Colonic mucosa (tissue), 4 donors: ENCODE measurements at regions not wholly inside any gene's neighbourhood (a gene's known extent, or its start where the extent isn't known, plus 50 kb on each side); places are given as distances from the start of the nearest gene placed in this dataset.

Source experiments
- DNase-seq: peaks from one replicate; pipeline ENCODE4 v3.0.0-alpha.2; 2020
- H3K27ac ChIP-seq: fragments of 200-600 bp; one replicate; pipeline ENCODE4 v1.8.0; 2021
- H3K27me3 ChIP-seq: fragments of 200-600 bp; one replicate; pipeline ENCODE4 v1.8.0; 2021
- H3K36me3 ChIP-seq: fragments of 200-600 bp; one replicate; pipeline ENCODE4 v1.8.0; 2021
- H3K4me1 ChIP-seq: fragments of 200-600 bp; one replicate; pipeline ENCODE4 v1.8.0; 2021; ENCODE audit warnings: mild to moderate bottlenecking
- H3K4me3 ChIP-seq: fragments of 200-600 bp; one replicate; pipeline ENCODE4 v1.8.0; 2021
- H3K9ac ChIP-seq, 2 donors: one replicate each; pipeline ENCODE4 v1.7.0; 2013; ENCODE audit warnings: control low read depth in 2 of 2, low read depth in 2 of 2, low read length in 2 of 2
- H3K9me3 ChIP-seq: fragments of 200-600 bp; one replicate; pipeline ENCODE4 v1.8.0; 2021
- CTCF ChIP-seq: fragments of 200-600 bp; IDR thresholded peaks from one replicate; pipeline ENCODE4 v1.8.0; 2022; ENCODE audit warnings: antibody characterized with exemption, mild to moderate bottlenecking
- intact Hi-C: fragments of 100-400 bp; cut with DNase I; formaldehyde crosslinking; loops from one replicate; pipeline ENCODE4 v1.14.1; 2022
- donor health status: healthy.
- donor health status: DM: no; HTN: no; CAD: no.
- donor health status: DM: no; HTN: no; CAD: no.

- no peak for DNase-seq
- Histone ChIP-seq H3K36me3 (no peaks in the 10 kb centered on the region), H3K27me3 (no peaks in the 10 kb centered on the region), H3K4me1 (no peaks in the 10 kb centered on the region), H3K9ac (no peak overlapping the region), H3K9me3 (no peaks in the 10 kb centered on the region), H3K4me3 (no peak overlapping the region), H3K27ac (no peak overlapping the region)
- TF ChIP-seq CTCF, result no peak
- intact Hi-C loops, result no loop called here
Measured at GRCh38 chr3:176595307-176595706, 602.0 kb downstream of the TBL1XR1 start.

GRCh38 chr3:176590722-176591121 is 606.6 kb downstream of the TBL1XR1 start:
- Histone ChIP-seq H3K27ac (no peak overlapping the region), H3K36me3 (no peaks in the 10 kb centered on the region), H3K9ac (no peak overlapping the region), H3K4me3 (no peak overlapping the region), H3K4me1 (no peaks in the 10 kb centered on the region), H3K9me3 (no peaks in the 10 kb centered on the region), H3K27me3 (no peaks in the 10 kb centered on the region)
- intact Hi-C loops, result no loop called here
- DNase-seq, result no peak
- TF ChIP-seq CTCF, result no peak

- intact Hi-C loops, result no loop called here
- no peaks in the 10 kb centered on the region for H3K9me3 ChIP-seq
- TF ChIP-seq CTCF, result no peak
- H3K9ac ChIP-seq, result no peak overlapping the region
- no peak overlapping the region for H3K4me3 ChIP-seq
- no peaks in the 10 kb centered on the region for H3K36me3 ChIP-seq
- no peaks in the 10 kb centered on the region for H3K4me1 ChIP-seq
- no peak overlapping the region for H3K27ac ChIP-seq
- no peaks in the 10 kb centered on the region for H3K27me3 ChIP-seq
- DNase-seq, result no peak
Measured at GRCh38 chr3:176587089-176587488, 610.2 kb downstream of the TBL1XR1 start.

GRCh38 chr3:176584413-176585176 is 612.7 kb downstream of the TBL1XR1 start:
- no peaks in the 10 kb centered on the region for H3K4me1 ChIP-seq
- DNase-seq, result no peak
- no peaks in the 10 kb centered on the region for H3K27me3 ChIP-seq
- no peak for TF ChIP-seq CTCF
- no peaks in the 10 kb centered on the region for H3K9me3 ChIP-seq
- H3K36me3 ChIP-seq, result no peaks in the 10 kb centered on the region
- H3K4me3 ChIP-seq, result no peak overlapping the region
- H3K27ac ChIP-seq, result no peak overlapping the region
- intact Hi-C loops, result no loop called here
- no peak overlapping the region for H3K9ac ChIP-seq

GRCh38 chr3:176583956-176584355 is 613.3 kb downstream of the TBL1XR1 start:
- Histone ChIP-seq H3K27ac (no peak overlapping the region), H3K27me3 (no peaks in the 10 kb centered on the region), H3K9me3 (no peaks in the 10 kb centered on the region), H3K36me3 (no peaks in the 10 kb centered on the region), H3K9ac (no peak overlapping the region), H3K4me3 (no peak overlapping the region), H3K4me1 (no peaks in the 10 kb centered on the region)
- DNase-seq, result no peak
- no peak for TF ChIP-seq CTCF
- intact Hi-C loops, result no loop called here
